H1 (cell line): ENCODE measurements at regions not wholly inside any gene's neighbourhood (a gene's known extent, or its start where the extent isn't known, plus 50 kb on each side); places are given as distances from the start of the nearest gene placed in this dataset.
"Not testable (repeated sequence)": the region's sequence is repeated elsewhere in the genome, so short reads cannot be mapped to it uniquely, and the experiment has no call there.

ENCODE experiments used
- CTCF ChIA-PET: fragments of 300-600 bp; sonication (Branson Sonifier 250); formaldehyde crosslinking; loops from one replicate; lab custom pipeline; 2021; ENCODE audit not compliant: partially characterized antibody; lab: Charles Lee
- POLR2A ChIA-PET: fragments of 300-600 bp; sonication (Branson Sonifier 250); formaldehyde crosslinking; loops from one replicate; lab custom pipeline; 2021; ENCODE audit warnings: inconsistent platforms; ENCODE audit not compliant: partially characterized antibody; lab: Charles Lee
- DNase-seq, 2 experiments: peaks; one replicate each; pipeline versions ENCODE4 v3.0.0 to v3.0.0-alpha.2; 2010 to 2022; ENCODE audit warnings: low spot score in 2 of 2, low read depth in 1 of 2, mixed read lengths in 1 of 2
- FAIRE-seq: peaks from 2 replicates; lab custom pipeline; 2011; peaks lifted over from hg19 to GRCh38; lab: Jason Lieb, UNC
- H2AFZ ChIP-seq: 2 replicates; pipeline ENCODE4 v1.8.1; 2012; ENCODE audit warnings: low read length, inconsistent platforms
- H2AK5ac ChIP-seq: 2 replicates; pipeline ENCODE4 v1.6.1; 2013; ENCODE audit warnings: low read depth, low read length
- H2BK120ac ChIP-seq: replicated peaks from 2 replicates; pipeline ENCODE3; 2013; ENCODE audit warnings: low read depth, low read length, inconsistent platforms
- H2BK12ac ChIP-seq: 2 replicates; pipeline ENCODE4 v1.6.1; 2013; ENCODE audit warnings: low read depth, low read length
- H2BK15ac ChIP-seq: 2 replicates; pipeline ENCODE4 v1.6.1; 2013; ENCODE audit warnings: low read length
- H2BK20ac ChIP-seq: 2 replicates; pipeline ENCODE4 v1.6.1; 2013; ENCODE audit warnings: low read length
- H2BK5ac ChIP-seq: 2 replicates; pipeline ENCODE4 v1.6.1; 2013; ENCODE audit warnings: low read depth, low read length
- H3K14ac ChIP-seq: 2 replicates; pipeline ENCODE4 v1.6.1; 2013; ENCODE audit warnings: inconsistent platforms; ENCODE audit not compliant: insufficient read length
- H3K18ac ChIP-seq: 2 replicates; pipeline ENCODE4 v1.6.1; 2013; ENCODE audit warnings: low read length; ENCODE audit errors: extremely low read depth
- H3K23ac ChIP-seq: 2 replicates; pipeline ENCODE4 v1.6.1; 2013; ENCODE audit warnings: inconsistent platforms; ENCODE audit not compliant: insufficient read length
- H3K23me2 ChIP-seq: 2 replicates; pipeline ENCODE4 v1.6.1; 2013; ENCODE audit warnings: low read depth, low read length
- H3K27ac ChIP-seq: 2 replicates; pipeline ENCODE4 v1.6.1; 2011; ENCODE audit warnings: low read depth, low read length, inconsistent platforms
- H3K27me3 ChIP-seq, 4 experiments: replicated peaks in 1 of 4; 1 replicate in 1 of 4; 2 replicates in 3 of 4; pipeline versions ENCODE4 v1.6.1 to v1.8.1; 2011 to 2013; ENCODE audit warnings: low read length in 3 of 4, mild to moderate bottlenecking in 3 of 4, inconsistent platforms in 2 of 4, mixed read lengths in 2 of 4, moderate library complexity in 1 of 4; ENCODE audit not compliant: control insufficient read depth in 3 of 4, insufficient read depth in 3 of 4; ENCODE audit errors: extremely low read depth in 1 of 4
- H3K36me3 ChIP-seq, 4 experiments: 2 replicates each; pipeline versions ENCODE4 v1.6.1 to v1.8.1; 2011 to 2013; ENCODE audit warnings: mild to moderate bottlenecking in 4 of 4, low read length in 3 of 4, moderate library complexity in 2 of 4, control low read depth in 1 of 4, inconsistent platforms in 1 of 4; ENCODE audit not compliant: insufficient read depth in 4 of 4, control insufficient read depth in 2 of 4
- H3K4ac ChIP-seq: replicated peaks from 2 replicates; pipeline ENCODE3; 2013; ENCODE audit warnings: low read length, low read depth, mixed read lengths, inconsistent platforms; ENCODE audit not compliant: insufficient read length
- H3K4me1 ChIP-seq, 4 experiments: replicated peaks in 1 of 4; 1 replicate in 1 of 4; 2 replicates in 3 of 4; pipeline versions ENCODE4 v1.6.1 to v1.8.1; 2011 to 2013; ENCODE audit warnings: low read length in 3 of 4, inconsistent platforms in 2 of 4, mixed read lengths in 1 of 4; ENCODE audit not compliant: insufficient read depth in 4 of 4, control insufficient read depth in 3 of 4
- H3K4me2 ChIP-seq, 2 experiments: 2 replicates each; pipeline versions ENCODE4 v1.6.1 to v1.8.1; 2011 to 2013; ENCODE audit warnings: low read depth in 2 of 2, low read length in 2 of 2, control low read depth in 1 of 2, inconsistent platforms in 1 of 2, mild to moderate bottlenecking in 1 of 2; ENCODE audit not compliant: insufficient read depth in 1 of 2
- H3K4me3 ChIP-seq, 4 experiments: fragments of 200-600, 300-600 bp in 1 of 4; sonication (generic), shearing (Covaris generic), sonication (Bioruptor Twin) in 1 of 4; 2 replicates each; pipeline versions ENCODE4 v1.5.1 to v1.8.1; 2011 to 2016; ENCODE audit warnings: low read length in 4 of 4, low read depth in 3 of 4, control low read depth in 2 of 4, inconsistent platforms in 2 of 4, mild to moderate bottlenecking in 2 of 4, mixed read lengths in 1 of 4, moderate library complexity in 1 of 4; ENCODE audit not compliant: insufficient read depth in 2 of 4; ENCODE audit errors: extremely low read depth in 1 of 4
- H3K56ac ChIP-seq: replicated peaks from 2 replicates; pipeline ENCODE3; 2013; ENCODE audit warnings: low read depth, mild to moderate bottlenecking, mixed read lengths, low read length, inconsistent platforms; ENCODE audit not compliant: insufficient read length
- H3K79me1 ChIP-seq: 2 replicates; pipeline ENCODE4 v1.6.1; 2013; ENCODE audit warnings: low read depth, low read length, control low read depth
- H3K79me2 ChIP-seq, 2 experiments: 2 replicates each; pipeline versions ENCODE4 v1.6.1 to v1.8.1; 2012 to 2013; ENCODE audit warnings: low read length in 2 of 2, mild to moderate bottlenecking in 2 of 2, inconsistent platforms in 1 of 2; ENCODE audit not compliant: insufficient read depth in 2 of 2, control insufficient read depth in 1 of 2
- H3K9ac ChIP-seq, 4 experiments: replicated peaks in 1 of 4; 1 replicate in 1 of 4; 2 replicates in 3 of 4; pipeline versions ENCODE4 v1.6.1 to v1.8.1; 2011 to 2013; ENCODE audit warnings: low read depth in 3 of 4, low read length in 3 of 4, control low read depth in 2 of 4, mild to moderate bottlenecking in 2 of 4, moderate library complexity in 2 of 4, inconsistent platforms in 1 of 4; ENCODE audit errors: extremely low read depth in 1 of 4
- H3K9me3 ChIP-seq, 2 experiments: 2 replicates each; pipeline versions ENCODE4 v1.6.1 to v1.8.1; 2012 to 2013; ENCODE audit warnings: mild to moderate bottlenecking in 2 of 2, moderate library complexity in 2 of 2, control low read depth in 1 of 2, inconsistent platforms in 1 of 2, low read depth in 1 of 2, low read length in 1 of 2, mixed read lengths in 1 of 2; ENCODE audit not compliant: insufficient read depth in 2 of 2
- H4K20me1 ChIP-seq, 2 experiments: replicated peaks in 1 of 2; 2 replicates each; pipeline versions ENCODE3 to v1.8.1; 2011 to 2013; ENCODE audit warnings: inconsistent platforms in 2 of 2, low read length in 2 of 2, mild to moderate bottlenecking in 1 of 2; ENCODE audit not compliant: insufficient read depth in 2 of 2, control insufficient read depth in 1 of 2
- H4K5ac ChIP-seq: 2 replicates; pipeline ENCODE4 v1.6.1; 2013; ENCODE audit warnings: low read length, low read depth, mixed read lengths, inconsistent platforms; ENCODE audit not compliant: insufficient read length
- H4K8ac ChIP-seq: 2 replicates; pipeline ENCODE4 v1.8.0; 2013; ENCODE audit warnings: mild to moderate bottlenecking, moderate library complexity, low read length, inconsistent platforms; ENCODE audit not compliant: insufficient read depth; ENCODE audit errors: extremely low read depth
- H4K91ac ChIP-seq: replicated peaks from 2 replicates; pipeline ENCODE3; 2013; ENCODE audit warnings: low read length, mixed read lengths, inconsistent platforms; ENCODE audit not compliant: insufficient read length
- WGBS, 2 experiments: shearing (Covaris generic) in 1 of 2; methylation state at CpG; one replicate each; pipeline versions ENCODE4 v1.1.6 to v1.1.7; 2013 to 2015; ENCODE audit warnings: low lambda C conversion rate in 2 of 2, mixed read lengths in 2 of 2, inconsistent platforms in 1 of 2, low coverage in 1 of 2, missing lambda C conversion rate in 1 of 2; ENCODE audit not compliant: insufficient replicate concordance in 2 of 2, insufficient coverage in 1 of 2, insufficient read length in 1 of 2; ENCODE audit errors: extremely low coverage in 1 of 2, missing lambda C conversion rate in 1 of 2; 5-methylcytosine and 5-hydroxymethylcytosine counted together

- H2BK12ac ChIP-seq, H3K23me2 ChIP-seq, H2BK120ac ChIP-seq, H3K4me1 ChIP-seq, H2AK5ac ChIP-seq, FAIRE-seq, H3K14ac ChIP-seq, DNase-seq, H2BK5ac ChIP-seq, H3K56ac ChIP-seq, H3K27ac ChIP-seq, H3K4ac ChIP-seq, POLR2A ChIA-PET, H3K36me3 ChIP-seq, H2BK20ac ChIP-seq, H3K4me3 ChIP-seq, H4K91ac ChIP-seq, H2BK15ac ChIP-seq, H4K8ac ChIP-seq, H3K18ac ChIP-seq, H3K9me3 ChIP-seq, H2AFZ ChIP-seq, H4K5ac ChIP-seq, H3K9ac ChIP-seq, H3K27me3 ChIP-seq, H3K23ac ChIP-seq, H3K4me2 ChIP-seq, H3K79me2 ChIP-seq, H3K79me1 ChIP-seq, H4K20me1 ChIP-seq: not testable (repeated sequence)
- 90% methylated on average over 5 of the region's 5 CpGs; no CpG with 5 or more reads in 1 of the 2 experiments for WGBS, 2 experiments
- CTCF ChIA-PET = interaction anchor here (0.9 to 1.6 kb wide), 2 partner anchors 13 to 76 kb away, joined by 3 read pairs; no protein-coding TSS in a partner anchor
These were observed 332.6 kb upstream of the ZNF608 start for GRCh38 chr5:125079028-125079427.
